Epithelial cell of proximal tubule (primary cell): ENCODE measurements at regions not wholly inside any gene's neighbourhood (a gene's known extent, or its start where the extent isn't known, plus 50 kb on each side); places are given as distances from the start of the nearest gene placed in this dataset.

Experiments
- DNase-seq: peaks from one replicate; pipeline ENCODE4 v3.0.0-alpha.2; 2011; ENCODE audit warnings: low read depth
- H3K4me3 ChIP-seq: 2 replicates; pipeline ENCODE4 v1.5.1; 2011; ENCODE audit warnings: low read depth, mild to moderate bottlenecking, low read length
- TF ChIP-seq, protein P1 (sequence below): conservative IDR thresholded peaks from 2 replicates; pipeline ENCODE4 v1.5.1; 2012; ENCODE audit warnings: low read depth, mild to moderate bottlenecking, low read length

GRCh38 chr2:140067661-140068060, 1287.5 kb upstream of the NXPH2 start:
- DNase-seq, result no peak
- TF ChIP-seq, protein P1, sequence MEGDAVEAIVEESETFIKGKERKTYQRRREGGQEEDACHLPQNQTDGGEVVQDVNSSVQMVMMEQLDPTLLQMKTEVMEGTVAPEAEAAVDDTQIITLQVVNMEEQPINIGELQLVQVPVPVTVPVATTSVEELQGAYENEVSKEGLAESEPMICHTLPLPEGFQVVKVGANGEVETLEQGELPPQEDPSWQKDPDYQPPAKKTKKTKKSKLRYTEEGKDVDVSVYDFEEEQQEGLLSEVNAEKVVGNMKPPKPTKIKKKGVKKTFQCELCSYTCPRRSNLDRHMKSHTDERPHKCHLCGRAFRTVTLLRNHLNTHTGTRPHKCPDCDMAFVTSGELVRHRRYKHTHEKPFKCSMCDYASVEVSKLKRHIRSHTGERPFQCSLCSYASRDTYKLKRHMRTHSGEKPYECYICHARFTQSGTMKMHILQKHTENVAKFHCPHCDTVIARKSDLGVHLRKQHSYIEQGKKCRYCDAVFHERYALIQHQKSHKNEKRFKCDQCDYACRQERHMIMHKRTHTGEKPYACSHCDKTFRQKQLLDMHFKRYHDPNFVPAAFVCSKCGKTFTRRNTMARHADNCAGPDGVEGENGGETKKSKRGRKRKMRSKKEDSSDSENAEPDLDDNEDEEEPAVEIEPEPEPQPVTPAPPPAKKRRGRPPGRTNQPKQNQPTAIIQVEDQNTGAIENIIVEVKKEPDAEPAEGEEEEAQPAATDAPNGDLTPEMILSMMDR, result no peak
- no peak overlapping the region for H3K4me3 ChIP-seq

GRCh38 chr2:140064243-140064642, 1284.1 kb upstream of the NXPH2 start:
- H3K4me3 ChIP-seq, result no peak overlapping the region
- DNase-seq, result no peak
- TF ChIP-seq, protein P1, result no peak

DNA sequence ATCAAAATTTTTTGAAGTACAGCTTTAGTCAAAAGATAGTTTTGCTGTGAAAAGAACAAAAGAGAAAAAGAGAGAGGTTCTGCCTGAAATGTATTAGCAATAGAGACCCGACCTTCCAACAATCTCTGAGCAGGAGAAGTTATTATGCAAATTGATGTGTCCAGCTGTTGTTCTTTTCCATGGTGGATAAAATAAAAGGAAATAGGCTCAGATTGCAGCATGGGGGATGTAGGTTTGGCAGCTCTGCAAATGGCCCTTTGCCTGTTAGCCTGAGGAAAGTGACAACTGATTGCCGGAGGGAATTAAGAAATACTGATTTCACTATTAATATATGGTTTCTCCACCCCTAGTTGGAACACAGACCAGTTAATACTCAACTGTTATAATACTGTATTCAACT, 1283.2 kb upstream of the NXPH2 start:
- no peak overlapping the region for H3K4me3 ChIP-seq
- no peak for DNase-seq
- TF ChIP-seq, protein P1, result no peak

DNA sequence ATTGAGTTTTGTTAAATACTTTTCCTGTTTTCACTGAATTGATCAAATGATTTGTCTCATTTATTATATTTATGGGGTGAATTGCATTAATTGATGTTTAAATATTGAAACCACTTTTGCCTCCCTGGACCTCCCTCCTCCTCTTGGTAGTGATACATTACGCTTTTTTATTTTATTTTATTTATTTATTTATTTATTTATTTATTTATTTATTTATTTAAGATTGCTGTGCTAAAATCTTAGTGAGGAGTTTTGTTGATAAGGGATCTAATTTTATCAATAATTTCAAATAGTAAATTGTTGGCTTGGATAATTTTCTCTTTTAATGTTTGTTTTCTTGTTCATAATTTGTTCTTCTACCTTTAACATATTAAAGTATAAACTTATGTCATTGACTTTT, 1281.0 kb upstream of the NXPH2 start:
- no peak for DNase-seq
- no peak overlapping the region for H3K4me3 ChIP-seq
- TF ChIP-seq, protein P1, result no peak

GRCh38 chr2:140057928-140058327, 1277.7 kb upstream of the NXPH2 start:
- no peak for DNase-seq
- TF ChIP-seq, protein P1, result no peak
- H3K4me3 ChIP-seq, result no peak overlapping the region

- TF ChIP-seq, protein P1, result no peak
- no peak for DNase-seq
- no peak overlapping the region for H3K4me3 ChIP-seq
Observed at GRCh38 chr2:140041811-140042210, 1261.6 kb upstream of the NXPH2 start.

- TF ChIP-seq, protein P1, result no peak
- DNase-seq, result no peak
- H3K4me3 ChIP-seq, result no peak overlapping the region
Observed at GRCh38 chr2:140041239-140041638, 1261.0 kb upstream of the NXPH2 start.
